HFFc6 (cell line): ENCODE measurements at regions not wholly inside any gene's neighbourhood (a gene's known extent, or its start where the extent isn't known, plus 50 kb on each side); places are given as distances from the start of the nearest gene placed in this dataset.

Source experiments
- DNase-seq: peaks from one replicate; pipeline ENCODE4 v3.0.0-alpha.2; 2018
- H3K27ac Mint-ChIP-seq: 2 replicates; pipeline ENCODE4 v1.8.0; 2020; ENCODE audit warnings: mild to moderate bottlenecking, mixed read lengths
- H3K27me3 Mint-ChIP-seq: 2 replicates; pipeline ENCODE4 v1.8.0; 2021; ENCODE audit warnings: mild to moderate bottlenecking, moderate library complexity, mixed read lengths; ENCODE audit not compliant: insufficient read depth
- H3K36me3 Mint-ChIP-seq: 2 replicates; pipeline ENCODE4 v1.8.0; 2021; ENCODE audit warnings: low read depth, mixed read lengths
- H3K4me1 Mint-ChIP-seq: 2 replicates; pipeline ENCODE4 v1.8.0; 2020; ENCODE audit warnings: low read depth, mixed read lengths
- H3K4me3 Mint-ChIP-seq: 2 replicates; pipeline ENCODE4 v1.8.0; 2020; ENCODE audit warnings: mild to moderate bottlenecking, moderate library complexity, mixed read lengths
- H3K9me3 Mint-ChIP-seq: 2 replicates; pipeline ENCODE4 v1.8.0; 2020; ENCODE audit warnings: mild to moderate bottlenecking, mixed read lengths
- CTCF ChIP-seq: fragments of 200-600 bp; sonication (generic); IDR thresholded peaks from 2 replicates; pipeline ENCODE4 v1.5.0; 2021; ENCODE audit warnings: antibody characterized with exemption, mild to moderate bottlenecking

DNA sequence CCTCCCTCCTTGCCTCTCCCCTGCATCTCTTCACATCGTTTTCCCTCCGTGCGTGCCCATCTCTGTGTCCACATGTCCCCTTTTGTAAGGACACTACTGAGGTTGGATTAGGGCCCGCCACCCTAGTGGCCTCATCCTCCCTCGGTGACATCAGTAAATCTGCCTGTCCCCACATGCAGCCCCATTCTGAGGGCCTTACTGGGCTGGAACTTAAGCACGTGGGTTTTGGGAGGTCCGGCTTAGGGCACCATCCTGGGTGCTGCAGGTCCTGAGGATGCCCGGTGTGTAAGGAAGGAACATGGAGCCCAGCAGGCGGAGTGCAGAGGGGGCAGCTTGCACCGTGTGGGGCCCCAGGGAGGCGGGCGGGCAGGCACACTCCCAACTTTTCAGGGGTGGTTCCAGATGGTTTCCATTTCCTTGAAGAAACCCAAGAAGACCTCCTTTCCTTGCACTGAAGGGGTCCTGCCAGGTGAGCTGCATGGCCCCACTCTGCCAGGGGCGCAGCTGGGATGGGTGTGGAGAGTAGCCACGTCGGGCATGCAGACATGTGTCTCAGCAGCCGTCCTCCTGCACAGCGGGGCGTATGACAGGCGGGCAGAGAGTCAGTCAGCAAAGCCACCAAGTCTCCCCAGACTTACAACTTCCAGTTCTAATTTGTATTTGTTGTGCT is 329.9 kb downstream of the QKI start:
- H3K4me1 Mint-ChIP-seq, result peaks cover 13% of the 10 kb centered on the region
- H3K9me3 Mint-ChIP-seq, result peaks cover 4% of the 10 kb centered on the region; the same call in 1 of the 2 replicates
- H3K36me3 Mint-ChIP-seq, result no peaks in the 10 kb centered on the region
- TF ChIP-seq CTCF, result no peak
- no peak overlapping the region for H3K4me3 Mint-ChIP-seq
- no peak for DNase-seq
- H3K27ac Mint-ChIP-seq, result no peak overlapping the region
- H3K27me3 Mint-ChIP-seq, result peaks cover 5% of the 10 kb centered on the region

- no peak overlapping the region for H3K4me3 Mint-ChIP-seq
- H3K4me1 Mint-ChIP-seq, result peaks cover 15% of the 10 kb centered on the region
- no peak for TF ChIP-seq CTCF
- H3K36me3 Mint-ChIP-seq, result no peaks in the 10 kb centered on the region
- no peak overlapping the region for H3K27ac Mint-ChIP-seq
- H3K9me3 Mint-ChIP-seq, result peaks cover 4% of the 10 kb centered on the region; the same call in 1 of the 2 replicates
- peaks cover 5% of the 10 kb centered on the region for H3K27me3 Mint-ChIP-seq
- DNase-seq, result no peak
These were observed 329.3 kb downstream of the QKI start for GRCh38 chr6:163743796-163744195.

- TF ChIP-seq CTCF, result no peak
- peaks cover 3% of the 10 kb centered on the region for H3K27me3 Mint-ChIP-seq
- H3K9me3 Mint-ChIP-seq, result peaks cover 4% of the 10 kb centered on the region; the same call in 1 of the 2 replicates
- peaks cover 21% of the 10 kb centered on the region for H3K4me1 Mint-ChIP-seq
- no peak overlapping the region for H3K27ac Mint-ChIP-seq
- no peak overlapping the region for H3K4me3 Mint-ChIP-seq
- no peaks in the 10 kb centered on the region for H3K36me3 Mint-ChIP-seq
- DNase-seq, result no peak
These were observed 327.3 kb downstream of the QKI start for GRCh38 chr6:163741743-163742363.

- peaks cover 4% of the 10 kb centered on the region; the same call in 1 of the 2 replicates for H3K9me3 Mint-ChIP-seq
- TF ChIP-seq CTCF, result no peak
- no peak overlapping the region for H3K4me3 Mint-ChIP-seq
- peaks cover 21% of the 10 kb centered on the region for H3K4me1 Mint-ChIP-seq
- H3K27ac Mint-ChIP-seq, result no peak overlapping the region
- DNase-seq, result no peak
- H3K27me3 Mint-ChIP-seq, result peaks cover 5% of the 10 kb centered on the region
- H3K36me3 Mint-ChIP-seq, result no peaks in the 10 kb centered on the region
These were observed 326.8 kb downstream of the QKI start for GRCh38 chr6:163741342-163741741.

DNA sequence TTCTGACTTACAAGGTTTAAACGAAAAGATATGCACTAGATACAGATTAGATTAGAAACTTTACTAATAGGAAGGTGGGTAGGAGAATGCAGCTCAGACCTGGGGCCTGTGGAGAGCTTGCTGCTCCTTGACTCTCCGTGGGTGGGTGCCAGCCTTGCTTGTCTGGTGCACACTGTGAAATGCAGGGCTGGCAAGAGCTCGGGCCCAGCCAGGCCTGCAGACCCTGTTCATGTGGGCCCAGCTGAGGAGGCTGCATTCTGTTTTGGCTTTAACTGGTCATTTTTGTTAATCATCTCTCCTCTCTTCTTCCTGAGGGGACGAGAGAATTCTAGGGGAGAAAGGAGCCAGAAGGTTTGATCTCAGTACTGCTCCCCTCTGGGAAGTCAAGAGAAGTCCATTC is 325.4 kb downstream of the QKI start:
- Mint-ChIP-seq H3K4me3 (no peak overlapping the region), H3K27ac (no peak overlapping the region), H3K9me3 (peaks cover 4% of the 10 kb centered on the region; the same call in 1 of the 2 replicates), H3K36me3 (no peaks in the 10 kb centered on the region), H3K27me3 (peaks cover 7% of the 10 kb centered on the region), H3K4me1 (peaks cover 8% of the 10 kb centered on the region)
- no peak for TF ChIP-seq CTCF
- DNase-seq, result no peak
